Transverse colon (tissue), 4 donors: ENCODE measurements at regions not wholly inside any gene's neighbourhood (a gene's known extent, or its start where the extent isn't known, plus 50 kb on each side); places are given as distances from the start of the nearest gene placed in this dataset.

Experiments
- DNase-seq: peaks from one replicate; pipeline ENCODE4 v3.0.0-alpha.2; 2019
- H3K27ac ChIP-seq, 4 donors: fragments of 200-600 bp; sonication (generic); 2 replicates each; pipeline ENCODE4 v1.5.1; 2016 to 2018; ENCODE audit warnings: inconsistent platforms in 4 of 4
- H3K27me3 ChIP-seq: fragments of 200-600 bp; sonication (generic); 2 replicates; pipeline ENCODE4 v1.5.1; 2017; ENCODE audit warnings: inconsistent platforms
- H3K36me3 ChIP-seq, 4 donors: fragments of 200-600 bp; sonication (generic); 2 replicates each; pipeline ENCODE4 v1.5.1; 2017 to 2019; ENCODE audit warnings: inconsistent platforms in 4 of 4
- H3K4me1 ChIP-seq, 4 donors: fragments of 200-600 bp; sonication (generic); 2 replicates each; pipeline ENCODE4 v1.5.1; 2017 to 2020; ENCODE audit warnings: inconsistent platforms in 4 of 4
- H3K4me3 ChIP-seq, 4 donors: fragments of 200-600 bp; sonication (generic); 1 replicate in 1 of 4; 2 replicates in 3 of 4; pipeline versions ENCODE4 v1.5.1 to v1.6.1; 2017 to 2019; ENCODE audit warnings: inconsistent platforms in 4 of 4
- H3K9me3 ChIP-seq, 2 donors: fragments of 200-600 bp; sonication (generic); 2 replicates each; pipeline ENCODE4 v1.5.1; 2017 to 2019; ENCODE audit warnings: inconsistent platforms in 2 of 2
- EP300 ChIP-seq: sonication (generic); formaldehyde crosslinking; IDR thresholded peaks from one replicate; pipeline ENCODE4 v1.6.1; 2017; ENCODE audit warnings: antibody characterized with exemption, low read depth
- POLR2A ChIP-seq: fragments of 450-650 bp; IDR thresholded peaks from one replicate; pipeline ENCODE4 v1.6.1; 2016; ENCODE audit warnings: antibody characterized with exemption, mild to moderate bottlenecking, moderate library complexity
- POLR2AphosphoS5 ChIP-seq, 3 donors: sonication (generic); formaldehyde crosslinking; IDR thresholded peaks; one replicate each; pipeline ENCODE4 v1.6.1; 2016; ENCODE audit warnings: antibody characterized with exemption in 3 of 3
- WGBS, 2 donors: methylation state at CpG; one replicate each; pipeline ENCODE4 v1.1.5; 2018; ENCODE audit warnings: low coverage in 1 of 2; 5-methylcytosine and 5-hydroxymethylcytosine counted together
- in situ Hi-C, 4 donors: fragments of 200-750 bp; cut with MboI; loops; one replicate each; pipeline versions ENCODE4 v1.15.0 to v1.15.1; 2017; ENCODE audit warnings: low sequenced_read_pairs in 3 of 4, low pct_ligation_motif_present in 1 of 4, low pct_unique_long_range_greater_than_20kb in 1 of 4
- intact Hi-C: fragments of 100-400 bp; cut with DNase I; formaldehyde crosslinking; loops from one replicate; pipeline ENCODE4 v1.15.1; 2023; ENCODE audit warnings: low total_unique reads
- TF ChIP-seq, protein P1 (sequence below), 5 experiments: fragments of 200-600 bp in 3 of 5; fragments of 450-650 bp in 2 of 5; sonication (generic) in 3 of 5; IDR thresholded peaks; 1 replicate in 2 of 5; 2 replicates in 3 of 5; pipeline ENCODE4 v1.5.1; 2016 to 2017; ENCODE audit warnings: antibody characterized with exemption in 5 of 5, inconsistent platforms in 3 of 5, mild to moderate bottlenecking in 2 of 5, moderate library complexity in 1 of 5

DNA sequence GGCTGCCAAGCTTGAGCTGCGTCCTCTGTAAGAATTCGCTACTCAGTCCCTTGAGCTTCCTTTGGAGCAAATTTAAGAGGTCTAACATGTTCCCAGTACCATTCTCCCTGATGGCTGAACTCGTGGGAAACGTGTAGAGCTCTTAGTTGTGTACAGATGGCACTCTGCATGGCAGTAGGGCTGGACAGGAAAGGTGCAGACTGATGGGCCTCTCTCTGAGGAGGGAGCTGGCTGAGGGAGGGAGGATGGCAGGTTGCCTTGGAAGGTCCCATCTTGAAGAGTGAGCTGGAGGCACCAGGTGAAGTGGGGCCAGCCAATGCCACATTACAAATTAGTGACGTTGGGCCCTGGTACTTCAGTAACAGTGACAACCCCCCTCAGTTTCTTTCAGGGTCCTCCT is 495.3 kb downstream of the CCDC171 start:
- TF ChIP-seq POLR2A (no peak), EP300 (no peak), POLR2AphosphoS5 (IDR thresholded peaks at IDR 0.05) (no peak)
- TF ChIP-seq, protein P1, sequence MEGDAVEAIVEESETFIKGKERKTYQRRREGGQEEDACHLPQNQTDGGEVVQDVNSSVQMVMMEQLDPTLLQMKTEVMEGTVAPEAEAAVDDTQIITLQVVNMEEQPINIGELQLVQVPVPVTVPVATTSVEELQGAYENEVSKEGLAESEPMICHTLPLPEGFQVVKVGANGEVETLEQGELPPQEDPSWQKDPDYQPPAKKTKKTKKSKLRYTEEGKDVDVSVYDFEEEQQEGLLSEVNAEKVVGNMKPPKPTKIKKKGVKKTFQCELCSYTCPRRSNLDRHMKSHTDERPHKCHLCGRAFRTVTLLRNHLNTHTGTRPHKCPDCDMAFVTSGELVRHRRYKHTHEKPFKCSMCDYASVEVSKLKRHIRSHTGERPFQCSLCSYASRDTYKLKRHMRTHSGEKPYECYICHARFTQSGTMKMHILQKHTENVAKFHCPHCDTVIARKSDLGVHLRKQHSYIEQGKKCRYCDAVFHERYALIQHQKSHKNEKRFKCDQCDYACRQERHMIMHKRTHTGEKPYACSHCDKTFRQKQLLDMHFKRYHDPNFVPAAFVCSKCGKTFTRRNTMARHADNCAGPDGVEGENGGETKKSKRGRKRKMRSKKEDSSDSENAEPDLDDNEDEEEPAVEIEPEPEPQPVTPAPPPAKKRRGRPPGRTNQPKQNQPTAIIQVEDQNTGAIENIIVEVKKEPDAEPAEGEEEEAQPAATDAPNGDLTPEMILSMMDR (IDR thresholded peaks at IDR 0.05) = no peak
- 63% methylated on average over 5 of the region's 5 CpGs; no CpG with 5 or more reads in 1 of the 2 donors for WGBS, 2 donors
- intact Hi-C loops = no loop called here
- Histone ChIP-seq H3K27me3 (no peaks in the 10 kb centered on the region), H3K27ac (no peak overlapping the region), H3K36me3 (no peaks in the 10 kb centered on the region), H3K4me3 (no peak overlapping the region), H3K9me3 (no peaks in the 10 kb centered on the region), H3K4me1 (no peaks in the 10 kb centered on the region)
- in situ Hi-C loops = no loop called here
- no peak for DNase-seq

DNA sequence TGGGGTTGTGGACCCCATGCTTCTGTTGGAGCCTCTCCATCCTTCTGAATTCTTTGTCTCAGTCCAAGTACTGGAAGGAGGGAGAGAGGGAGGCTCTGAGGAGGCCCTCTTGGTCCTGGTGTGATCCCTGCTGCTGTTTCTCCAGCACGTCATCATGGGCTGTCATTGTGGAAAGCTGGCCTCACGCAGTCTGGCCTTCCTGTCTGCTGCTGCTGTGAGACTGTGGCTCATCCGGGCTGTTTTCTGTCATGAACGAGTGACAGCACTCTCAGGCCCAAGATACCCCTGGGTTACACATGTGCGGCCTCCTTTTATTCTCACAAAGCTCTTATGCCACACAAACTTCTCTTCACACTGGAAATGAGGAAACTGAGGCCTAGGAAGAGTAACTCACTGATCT is 499.3 kb downstream of the CCDC171 start:
- TF ChIP-seq, protein P1 (IDR thresholded peaks at IDR 0.05) = no peak
- TF ChIP-seq EP300 = no peak
- no peak for TF ChIP-seq POLR2AphosphoS5 (IDR thresholded peaks at IDR 0.05)
- TF ChIP-seq POLR2A = no peak
- intact Hi-C loops (no loop called here), in situ Hi-C loops (loop anchor here in 1 of 4 donors (25.0 kb wide), 1 partner anchor 90 kb away; no protein-coding TSS in a partner anchor)
- H3K4me1 ChIP-seq = no peaks in the 10 kb centered on the region
- DNase-seq = no peak
- H3K27me3 ChIP-seq = no peaks in the 10 kb centered on the region
- WGBS, 2 donors = 82% methylated on average over 5 of the region's 5 CpGs; no CpG with 5 or more reads in 1 of the 2 donors
- no peaks in the 10 kb centered on the region for H3K36me3 ChIP-seq
- no peak overlapping the region for H3K27ac ChIP-seq
- H3K4me3 ChIP-seq = no peak overlapping the region
- no peaks in the 10 kb centered on the region for H3K9me3 ChIP-seq

DNA sequence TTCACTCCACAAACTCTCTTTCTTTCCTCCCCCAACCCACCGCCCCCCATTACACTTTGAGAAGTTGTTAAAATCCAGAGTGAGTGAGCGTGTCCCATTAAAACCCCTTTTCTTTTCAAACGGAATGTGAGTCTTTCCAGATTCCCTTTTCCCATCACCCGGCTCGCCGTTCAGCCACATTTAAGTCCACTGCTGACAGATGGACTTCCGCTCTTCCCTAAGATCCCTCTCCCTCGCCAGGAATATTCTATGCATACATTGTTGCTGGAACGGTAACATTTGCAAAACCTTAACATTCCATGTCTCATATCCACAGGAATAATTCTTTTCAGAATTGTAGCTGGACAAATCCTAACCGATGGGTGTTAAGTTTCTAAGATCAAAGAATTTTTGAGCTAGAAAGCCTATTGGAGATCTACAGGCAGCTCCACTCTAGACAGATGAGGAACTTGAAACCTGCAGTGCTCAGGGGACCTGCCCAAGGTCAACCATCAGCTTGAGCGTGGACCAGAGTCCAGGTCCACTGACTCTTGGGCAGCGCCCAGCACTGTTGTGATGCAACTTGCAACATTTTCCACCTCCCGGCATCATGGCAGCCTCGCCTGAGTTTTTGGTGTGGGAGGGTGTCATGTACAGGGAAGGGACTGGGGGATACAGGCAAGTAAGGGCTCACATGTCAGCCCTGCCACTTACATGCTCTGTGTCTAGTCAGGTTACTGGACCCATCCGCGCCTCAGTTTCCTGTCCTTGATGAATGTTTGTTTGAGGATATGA is 500.1 kb downstream of the CCDC171 start:
- 76 to 81% methylated on average over 8 to 16 of the region's 16 CpGs for WGBS, 2 donors
- no peak for DNase-seq
- Histone ChIP-seq H3K4me1 (no peaks in the 10 kb centered on the region), H3K9me3 (no peaks in the 10 kb centered on the region), H3K27me3 (no peaks in the 10 kb centered on the region), H3K36me3 (no peaks in the 10 kb centered on the region), H3K4me3 (no peak overlapping the region), H3K27ac (no peak overlapping the region)
- in situ Hi-C loops = loop anchor here in 1 of 4 donors (25.0 kb wide), 1 partner anchor 91 kb away; no protein-coding TSS in a partner anchor
- no peak for TF ChIP-seq POLR2AphosphoS5 (IDR thresholded peaks at IDR 0.05)
- TF ChIP-seq POLR2A = no peak
- no peak for TF ChIP-seq EP300
- TF ChIP-seq, protein P1 (IDR thresholded peaks at IDR 0.05) = no peak
- intact Hi-C loops = no loop called here

DNA sequence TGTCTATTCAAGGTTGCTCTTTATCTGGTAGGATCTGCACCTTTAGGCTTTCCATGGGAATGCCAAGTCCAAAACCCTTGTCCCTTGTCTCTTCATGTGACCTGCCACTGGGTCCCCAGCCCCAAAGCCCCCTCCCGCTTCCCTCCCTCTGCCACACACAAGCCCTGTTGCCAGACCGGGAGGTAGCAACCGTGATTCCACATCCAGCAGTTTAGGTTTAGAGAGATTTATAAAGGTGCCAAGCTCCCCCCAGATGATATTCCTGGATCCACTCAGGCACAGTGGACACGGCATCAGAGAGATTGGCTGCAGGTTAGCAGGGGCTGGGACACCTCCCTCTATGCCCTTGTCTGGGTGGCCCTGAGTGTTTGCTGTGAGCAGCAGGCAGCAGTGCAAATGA is 504.7 kb downstream of the CCDC171 start:
- in situ Hi-C loops (loop anchor here in 1 of 4 donors (25.0 kb wide), 1 partner anchor 95 kb away; no protein-coding TSS in a partner anchor), intact Hi-C loops (no loop called here)
- no peak overlapping the region for H3K4me3 ChIP-seq
- no peaks in the 10 kb centered on the region for H3K36me3 ChIP-seq
- H3K4me1 ChIP-seq = no peaks in the 10 kb centered on the region
- no peaks in the 10 kb centered on the region for H3K9me3 ChIP-seq
- DNase-seq = no peak
- TF ChIP-seq, protein P1 (IDR thresholded peaks at IDR 0.05) = no peak
- TF ChIP-seq POLR2AphosphoS5 (IDR thresholded peaks at IDR 0.05) (no peak), EP300 (no peak), POLR2A (no peak)
- H3K27me3 ChIP-seq = no peaks in the 10 kb centered on the region
- H3K27ac ChIP-seq = no peak overlapping the region
- 90% methylated on average over 4 of the region's 4 CpGs; no CpG with 5 or more reads in 1 of the 2 donors for WGBS, 2 donors
